HCT116 (cell line): ENCODE measurements at regions not wholly inside any gene's neighbourhood (a gene's known extent, or its start where the extent isn't known, plus 50 kb on each side); places are given as distances from the start of the nearest gene placed in this dataset.

ENCODE experiments used
- ATAC-seq: fragments of 200-7000 bp; cut with Tn5 transposase; 2 replicates; pipeline ENCODE4 v1.9.1; 2020; ENCODE audit warnings: mild to moderate bottlenecking, moderate library complexity
- BruUV-seq: library from RNA; stranded (reverse); fragments of 400-500 nt; replicated peaks from 2 replicates; lab custom pipeline; 2021; lab: Mats Ljungman, UMichigan
- CTCF ChIA-PET: fragments of 300-600 bp; sonication (Branson Sonifier 250); formaldehyde crosslinking; loops from one replicate; lab custom pipeline; 2021; ENCODE audit warnings: antibody characterized with exemption; lab: Charles Lee
- POLR2A ChIA-PET: fragments of 300-600, 350-600 bp; sonication (Branson Sonifier 250); formaldehyde crosslinking; loops from one replicate; lab custom pipeline; 2021; ENCODE audit warnings: antibody characterized with exemption; lab: Charles Lee
- RAD21 ChIA-PET, 2 experiments: fragments of 300-600 bp; sonication (Branson Sonifier 250); formaldehyde crosslinking; loops; one replicate each; lab custom pipeline; 2023; ENCODE audit warnings: low total read pairs in 2 of 2; ENCODE audit not compliant: uncharacterized antibody in 2 of 2, unreplicated experiment in 2 of 2, low non-redundant PET in 1 of 2; lab: Charles Lee
- DNase-seq: peaks from one replicate; pipeline ENCODE4 v3.0.0-alpha.2; 2010; ENCODE audit warnings: low read depth, low spot score
- H2AFZ ChIP-seq: fragments of 200-600 bp; shearing (Covaris generic), sonication (generic); 2 replicates; pipeline ENCODE4 v1.6.1; 2017; ENCODE audit warnings: low read depth, mixed run types, mixed read lengths, antibody characterized with exemption, low read length; ENCODE audit not compliant: poor library complexity, severe bottlenecking
- H3K27ac ChIP-seq: 2 replicates; pipeline ENCODE4 v1.5.1; 2012; ENCODE audit warnings: low read depth, low read length
- H3K27me3 ChIP-seq: fragments of 200-600 bp; sonication (generic); 2 replicates; pipeline ENCODE4 v1.6.1; 2016; ENCODE audit warnings: mixed run types, low read length, mixed read lengths; ENCODE audit not compliant: insufficient read depth
- H3K36me3 ChIP-seq, 2 experiments: fragments of 200-500 bp in 1 of 2; fragments of 200-600 bp in 1 of 2; sonication (Bioruptor generic) in 1 of 2; sonication (generic) in 1 of 2; 2 replicates each; pipeline versions ENCODE4 v1.5.1 to v1.6.1; 2014 to 2016; ENCODE audit warnings: low read length in 2 of 2, inconsistent platforms in 1 of 2, mixed read lengths in 1 of 2, mixed run types in 1 of 2; ENCODE audit not compliant: insufficient read depth in 2 of 2, control insufficient read depth in 1 of 2
- H3K4me1 ChIP-seq, 2 experiments: fragments of 200-600 bp in 1 of 2; sonication (generic) in 1 of 2; 2 replicates each; pipeline versions ENCODE4 v1.5.1 to v1.6.1; 2012 to 2017; ENCODE audit warnings: low read length in 2 of 2, inconsistent platforms in 1 of 2, mild to moderate bottlenecking in 1 of 2, mixed read lengths in 1 of 2, mixed run types in 1 of 2, moderate library complexity in 1 of 2; ENCODE audit not compliant: insufficient read depth in 2 of 2, control insufficient read depth in 1 of 2
- H3K4me2 ChIP-seq: fragments of 200-600 bp; sonication (generic); 2 replicates; pipeline ENCODE4 v1.6.1; 2017; ENCODE audit warnings: mixed run types, low read length, mixed read lengths
- H3K4me3 ChIP-seq, 2 experiments: fragments of 200-600 bp in 1 of 2; sonication (generic) in 1 of 2; replicated peaks in 1 of 2; 2 replicates each; pipeline ENCODE4 v1.5.1; 2011 to 2016; ENCODE audit warnings: low read length in 2 of 2, control low read depth in 1 of 2, low read depth in 1 of 2, mild to moderate bottlenecking in 1 of 2, mixed read lengths in 1 of 2, mixed run types in 1 of 2
- H3K79me2 ChIP-seq: fragments of 200-600 bp; sonication (generic); 2 replicates; pipeline ENCODE4 v1.6.1; 2017; ENCODE audit warnings: mild to moderate bottlenecking, mixed run types, low read length, moderate library complexity, mixed read lengths; ENCODE audit not compliant: insufficient read depth
- H3K9ac ChIP-seq: fragments of 200-600 bp; sonication (generic); 2 replicates; pipeline ENCODE4 v1.6.1; 2016; ENCODE audit warnings: low read length, mixed read lengths
- H3K9me2 ChIP-seq: fragments of 200-600 bp; sonication (generic), shearing (Covaris generic); 2 replicates; pipeline ENCODE4 v1.6.1; 2017; ENCODE audit warnings: mixed run types, mild to moderate bottlenecking, moderate library complexity; ENCODE audit not compliant: insufficient read depth
- H3K9me3 ChIP-seq, 2 experiments: fragments of 200-500 bp in 1 of 2; fragments of 200-600 bp in 1 of 2; sonication (Bioruptor generic) in 1 of 2; sonication (generic) in 1 of 2; 2 replicates each; pipeline ENCODE4 v1.6.1; 2014 to 2017; ENCODE audit warnings: low read length in 2 of 2, mixed read lengths in 2 of 2, inconsistent platforms in 1 of 2, low read depth in 1 of 2, mild to moderate bottlenecking in 1 of 2, mixed run types in 1 of 2, moderate library complexity in 1 of 2; ENCODE audit not compliant: control insufficient read depth in 1 of 2, insufficient read depth in 1 of 2
- H4K20me1 ChIP-seq: fragments of 200-600 bp; sonication (generic), shearing (Covaris generic); 2 replicates; pipeline ENCODE4 v1.6.1; 2017; ENCODE audit warnings: mixed run types, mild to moderate bottlenecking, moderate library complexity; ENCODE audit not compliant: insufficient read depth
- ATF3 ChIP-seq: IDR thresholded peaks from 2 replicates; pipeline ENCODE4 v1.6.1; 2012
- CBX3 ChIP-seq: IDR thresholded peaks from 2 replicates; pipeline ENCODE4 v1.6.1; 2012; ENCODE audit warnings: low read depth
- CEBPB ChIP-seq: IDR thresholded peaks from 2 replicates; pipeline ENCODE4 v1.6.1; 2012; ENCODE audit warnings: low read depth
- CTCF ChIP-seq, 3 experiments: fragments of 200-600 bp in 1 of 3; sonication (generic) in 1 of 3; IDR thresholded peaks in 2 of 3; conservative IDR thresholded peaks in 1 of 3; 2 replicates each; pipeline ENCODE4 v1.5.1; 2012 to 2017; ENCODE audit warnings: low read depth in 2 of 3, low read length in 2 of 3, antibody characterized with exemption in 1 of 3, borderline replicate concordance in 1 of 3, control low read depth in 1 of 3, mild to moderate bottlenecking in 1 of 3, mixed read lengths in 1 of 3, mixed run types in 1 of 3, moderate library complexity in 1 of 3; ENCODE audit not compliant: insufficient read depth in 1 of 3
- ELF1 ChIP-seq: IDR thresholded peaks from 2 replicates; pipeline ENCODE4 v1.6.1; 2012; ENCODE audit warnings: low read depth, borderline replicate concordance
- EZH2 ChIP-seq: fragments of 200-600 bp; sonication (generic); IDR thresholded peaks from 2 replicates; pipeline ENCODE4 v1.6.1; 2017; ENCODE audit warnings: antibody characterized with exemption, mixed run types
- EZH2phosphoT487 ChIP-seq: fragments of 200-600 bp; IDR thresholded peaks from 2 replicates; pipeline ENCODE4 v1.6.1; 2018; ENCODE audit warnings: antibody characterized with exemption, borderline replicate concordance
- FOSL1 ChIP-seq: IDR thresholded peaks from 2 replicates; pipeline ENCODE4 v1.6.1; 2012; ENCODE audit warnings: low read depth
- JUND ChIP-seq: IDR thresholded peaks from 2 replicates; pipeline ENCODE4 v1.6.1; 2012
- MAX ChIP-seq: IDR thresholded peaks from 2 replicates; pipeline ENCODE4 v1.6.1; 2012
- POLR2AphosphoS5 ChIP-seq: IDR thresholded peaks from 2 replicates; pipeline ENCODE4 v1.6.1; 2011; ENCODE audit warnings: mild to moderate bottlenecking, low read depth, low read length, moderate library complexity
- REST ChIP-seq: IDR thresholded peaks from 2 replicates; pipeline ENCODE4 v1.6.1; 2012; ENCODE audit warnings: low read depth
- SIN3A ChIP-seq: IDR thresholded peaks from 2 replicates; pipeline ENCODE4 v1.6.1; 2012; ENCODE audit warnings: low read depth
- SRF ChIP-seq: IDR thresholded peaks from 2 replicates; pipeline ENCODE4 v1.6.1; 2012; ENCODE audit warnings: low read depth
- ZBTB33 ChIP-seq: IDR thresholded peaks from 2 replicates; pipeline ENCODE4 v1.6.1; 2011; ENCODE audit warnings: mild to moderate bottlenecking, low read length, moderate library complexity; ENCODE audit not compliant: insufficient replicate concordance; ENCODE audit errors: extremely low read depth
- ZNF274 ChIP-seq: fragments of 200-500 bp; sonication (Bioruptor generic); IDR thresholded peaks from 2 replicates; pipeline ENCODE4 v1.6.1; 2014; ENCODE audit warnings: mild to moderate bottlenecking, low read depth, low read length, inconsistent platforms
- intact Hi-C: fragments of 100-400 bp; cut with micrococcal nuclease; formaldehyde crosslinking; loops from 2 replicates; pipeline ENCODE4 v1.10.0; 2022

GRCh38 chr4:66490729-66491128 lies 820.4 kb upstream of the EPHA5 start (continued):
- TF ChIP-seq ATF3 (no peak), FOSL1 (no peak), JUND (no peak), CBX3 (no peak), SIN3A (no peak), ELF1 (no peak)

GRCh38 chr4:66489783-66490452 lies 819.6 kb upstream of the EPHA5 start:
- H3K9me2 ChIP-seq = no peaks in the 10 kb centered on the region
- no peaks in the 10 kb centered on the region for H3K27me3 ChIP-seq
- intact Hi-C loops = no loop called here
- peaks cover 8 to 14% of the 10 kb centered on the region in 2 experiments; a peak in 2 of 4 replicates for H3K9me3 ChIP-seq
- BruUV-seq = no TSS peak
- ChIA-PET RAD21 (no interaction called here), CTCF (no interaction called here), POLR2A (no interaction called here)
- no peaks in the 10 kb centered on the region for H3K36me3 ChIP-seq
- no peak overlapping the region for H3K4me2 ChIP-seq
- no peaks in the 10 kb centered on the region for H3K79me2 ChIP-seq
- H2AFZ ChIP-seq = no peak overlapping the region
- TF ChIP-seq EZH2phosphoT487 (no peak), POLR2AphosphoS5 (no peak), EZH2 (no peak), ZNF274 (no peak), ELF1 (no peak), CEBPB (no peak), SRF (no peak), MAX (no peak), CTCF (IDR thresholded peaks at IDR 0.05 in 2 of 3, conservative IDR thresholded peaks at IDR 0.05 in 1 of 3; ENCODE audit: borderline replicate concordance in 1 of 3, insufficient read depth in 1 of 3, low read depth in 2 of 3, low read length in 2 of 3) (no peak), REST (no peak), SIN3A (no peak), ZBTB33 (no peak), ATF3 (no peak)
- no peak for DNase-seq
- no peaks in the 10 kb centered on the region for H4K20me1 ChIP-seq
- no peaks in the 10 kb centered on the region for H3K4me1 ChIP-seq
- no peak overlapping the region for H3K4me3 ChIP-seq
- no peak overlapping the region for H3K9ac ChIP-seq
- H3K27ac ChIP-seq = no peak overlapping the region
- no peak for ATAC-seq
